Ishikawa (cell line): ENCODE measurements at regions not wholly inside any gene's neighbourhood (a gene's known extent, or its start where the extent isn't known, plus 50 kb on each side); places are given as distances from the start of the nearest gene placed in this dataset.

ENCODE experiments used
- CEBPB ChIP-seq: IDR thresholded peaks from 2 replicates; pipeline ENCODE4 v1.6.1; 2012
- CREB1 ChIP-seq: IDR thresholded peaks from 2 replicates; pipeline ENCODE4 v1.6.1; 2012; ENCODE audit warnings: low read depth
- EGR1 ChIP-seq: IDR thresholded peaks from 2 replicates; pipeline ENCODE4 v1.6.1; 2012
- EP300 ChIP-seq: IDR thresholded peaks from 2 replicates; pipeline ENCODE4 v1.6.1; 2012; ENCODE audit warnings: borderline replicate concordance
- FOXM1 ChIP-seq: IDR thresholded peaks from 2 replicates; pipeline ENCODE4 v1.6.1; 2012; ENCODE audit warnings: low read depth, borderline replicate concordance
- MAX ChIP-seq: IDR thresholded peaks from 2 replicates; pipeline ENCODE4 v1.6.1; 2012
- NFIC ChIP-seq: IDR thresholded peaks from 2 replicates; pipeline ENCODE4 v1.6.1; 2012
- RAD21 ChIP-seq: IDR thresholded peaks from 2 replicates; pipeline ENCODE4 v1.6.1; 2012; ENCODE audit warnings: low read depth
- REST ChIP-seq: IDR thresholded peaks from 2 replicates; pipeline ENCODE4 v1.6.1; 2012; ENCODE audit warnings: low read depth, mild to moderate bottlenecking
- TAF1 ChIP-seq: IDR thresholded peaks from 2 replicates; pipeline ENCODE4 v1.6.1; 2012; ENCODE audit warnings: low read depth, mild to moderate bottlenecking
- TCF12 ChIP-seq: IDR thresholded peaks from 2 replicates; pipeline ENCODE4 v1.6.1; 2012; ENCODE audit warnings: low read depth
- TEAD4 ChIP-seq: IDR thresholded peaks from 2 replicates; pipeline ENCODE4 v1.6.1; 2012
- USF1 ChIP-seq: IDR thresholded peaks from 2 replicates; pipeline ENCODE4 v1.6.1; 2012
- YY1 ChIP-seq: IDR thresholded peaks from 2 replicates; pipeline ENCODE4 v1.6.1; 2012; ENCODE audit warnings: low read depth
- ZBTB7A ChIP-seq: IDR thresholded peaks from 2 replicates; pipeline ENCODE4 v1.6.1; 2012; ENCODE audit warnings: low read depth

GRCh38 chr1:199129247-199129646 is 490.4 kb downstream of the PTPRC start:
- TF ChIP-seq NFIC (peak; percentile 65; the same call in 1 of the 2 replicates), TCF12 (no peak)

- TF ChIP-seq RAD21 (no peak), CREB1 (no peak), YY1 (no peak), TCF12 (no peak), CEBPB (no peak), TAF1 (no peak), FOXM1 (no peak), USF1 (no peak), ZBTB7A (no peak), EP300 (no peak), REST (no peak), TEAD4 (no peak), NFIC (no peak), EGR1 (no peak), MAX (no peak)
Measured at GRCh38 chr1:199132006-199132405, 493.2 kb downstream of the PTPRC start.

- TF ChIP-seq EP300 (no peak), CEBPB (no peak), MAX (no peak), YY1 (no peak), REST (no peak), EGR1 (no peak), TAF1 (no peak), ZBTB7A (no peak), FOXM1 (no peak), USF1 (no peak), NFIC (no peak), TEAD4 (no peak), TCF12 (no peak), RAD21 (no peak), CREB1 (no peak)
Measured at GRCh38 chr1:199135901-199136300, 497.1 kb downstream of the PTPRC start.

- TF ChIP-seq EGR1 (no peak), REST (no peak), CEBPB (no peak), CREB1 (no peak), TEAD4 (no peak), MAX (no peak), USF1 (no peak), NFIC (no peak), TAF1 (no peak), TCF12 (no peak), ZBTB7A (no peak), YY1 (no peak), EP300 (no peak), RAD21 (no peak), FOXM1 (no peak)
Measured at GRCh38 chr1:199138061-199138460, 499.2 kb downstream of the PTPRC start.
